GM18519 (cell line): ENCODE measurements at regions not wholly inside any gene's neighbourhood (a gene's known extent, or its start where the extent isn't known, plus 50 kb on each side); places are given as distances from the start of the nearest gene placed in this dataset.

Source experiments
- ATAC-seq: cut with Tn5 transposase; IDR thresholded peaks from one replicate; pipeline ENCODE4 v1.9.1; 2021; ENCODE audit warnings: mild to moderate bottlenecking, moderate library complexity; ENCODE audit not compliant: unreplicated experiment, low FRiP score

DNA sequence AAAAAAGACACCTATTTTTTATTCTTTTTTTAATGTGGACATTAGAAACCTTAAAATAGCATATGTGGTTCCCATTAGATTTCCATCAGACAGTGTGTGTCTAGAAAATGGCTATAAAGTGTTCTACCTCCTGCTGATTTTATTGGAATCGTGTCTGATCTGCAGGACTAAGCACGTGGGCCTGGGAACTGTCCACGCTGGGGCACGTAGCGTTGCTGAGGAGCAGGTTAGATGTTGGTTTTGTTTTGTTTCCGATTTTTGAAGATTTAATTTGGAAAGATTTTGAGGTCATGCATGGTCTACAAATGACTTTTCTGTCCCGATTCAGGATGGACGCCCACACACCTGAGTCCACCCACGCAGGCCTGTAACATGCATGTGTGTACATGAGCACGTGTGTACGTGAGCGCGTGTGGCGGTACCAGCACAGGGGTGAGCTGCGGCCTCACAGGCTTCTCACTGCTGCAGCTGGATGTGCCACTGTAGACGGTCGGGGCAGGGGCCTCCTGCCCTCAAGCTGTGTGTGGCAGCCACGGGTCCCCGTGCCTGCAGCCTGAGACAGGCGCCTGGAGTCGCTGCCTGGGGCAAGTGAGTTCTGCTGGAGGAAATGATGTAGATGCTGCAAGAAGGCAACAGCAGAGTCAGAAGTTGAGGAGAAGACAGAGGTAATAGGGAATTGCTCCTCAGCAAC, 99.7 kb upstream of the CTDP1 start:
- no peak for ATAC-seq

- no peak for ATAC-seq
Measured at GRCh38 chr18:79580498-79581171, 99.0 kb upstream of the CTDP1 start.

DNA sequence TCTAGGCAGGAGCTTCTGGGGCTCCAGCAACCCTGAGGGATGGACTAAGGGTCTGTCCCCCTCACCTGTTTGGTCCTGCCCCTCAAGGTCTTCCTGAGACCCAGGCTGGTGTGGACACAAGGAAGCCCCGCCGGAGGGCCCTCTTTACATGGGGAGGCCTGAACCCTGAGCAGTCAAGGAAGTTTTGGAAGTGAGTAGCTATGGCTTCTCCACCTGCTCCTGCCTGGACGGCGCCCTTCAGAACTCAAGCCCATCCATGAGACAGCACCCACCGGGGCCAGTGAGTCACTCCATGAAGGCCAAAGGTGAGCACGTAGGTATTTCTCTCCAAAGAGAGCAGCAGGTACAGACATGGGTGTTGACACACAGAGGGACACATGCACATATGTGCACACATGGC, 98.2 kb upstream of the CTDP1 start:
- no peak for ATAC-seq

GRCh38 chr18:79581911-79582310, 97.7 kb upstream of the CTDP1 start:
- no peak for ATAC-seq

GRCh38 chr18:79582978-79583377, 96.6 kb upstream of the CTDP1 start:
- no peak for ATAC-seq

DNA sequence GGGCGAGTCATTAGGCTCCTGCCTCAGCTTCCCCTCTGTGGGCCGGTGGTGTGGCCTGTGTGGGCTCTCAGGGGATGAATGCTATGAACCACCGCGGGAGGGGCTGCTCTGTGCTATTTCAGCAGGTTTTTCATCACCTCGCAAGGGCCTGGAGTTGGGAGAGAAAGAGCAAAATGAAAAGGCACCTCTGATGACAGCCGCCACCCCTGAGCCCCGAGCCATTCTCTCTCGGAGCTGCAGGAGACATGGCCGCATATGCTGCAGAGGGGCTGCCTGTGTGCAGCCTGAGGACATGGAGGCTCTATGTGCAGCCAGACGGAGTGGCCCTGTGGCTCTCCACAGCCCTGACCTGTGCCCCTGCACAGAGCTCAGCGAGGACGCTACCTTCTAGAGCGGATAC, 96.2 kb upstream of the CTDP1 start:
- ATAC-seq, result no peak

DNA sequence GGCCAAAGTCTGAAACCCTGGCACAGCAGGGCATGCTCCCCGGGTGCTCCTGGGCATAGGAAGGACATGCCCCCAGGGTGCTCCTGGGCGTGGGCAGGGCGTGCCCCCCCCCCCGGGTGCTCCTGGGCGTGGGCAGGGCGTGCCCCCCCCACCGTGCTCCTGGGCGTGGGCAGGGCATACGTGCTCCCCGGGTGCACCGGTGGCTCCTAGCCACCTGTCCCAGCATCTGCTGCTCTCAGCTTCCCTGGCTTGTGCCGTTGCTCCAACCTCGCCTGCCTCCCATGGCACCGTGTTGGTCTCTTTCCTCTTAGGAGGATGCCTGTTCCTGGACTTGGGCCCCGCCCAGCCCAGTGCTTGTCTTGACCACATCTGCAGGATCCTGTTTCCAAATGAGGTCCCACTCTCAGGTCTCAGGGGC, 95.6 kb upstream of the CTDP1 start:
- no peak for ATAC-seq

- ATAC-seq, result no peak
Measured at GRCh38 chr18:79584491-79585394, 94.9 kb upstream of the CTDP1 start.

GRCh38 chr18:79585395-79586370, 93.9 kb upstream of the CTDP1 start:
- no peak for ATAC-seq

GRCh38 chr18:79586436-79587225, 93.0 kb upstream of the CTDP1 start:
- ATAC-seq, result no peak

- no peak for ATAC-seq
Measured at GRCh38 chr18:79587226-79587741, 92.3 kb upstream of the CTDP1 start.

- no peak for ATAC-seq
Measured at GRCh38 chr18:79587779-79588635, 91.6 kb upstream of the CTDP1 start.

GRCh38 chr18:79588636-79589481, 90.7 kb upstream of the CTDP1 start:
- ATAC-seq, result no peak

- no peak for ATAC-seq
Measured at GRCh38 chr18:79589601-79590091, 90.0 kb upstream of the CTDP1 start.

GRCh38 chr18:79590191-79591031, 89.2 kb upstream of the CTDP1 start:
- ATAC-seq, result no peak

GRCh38 chr18:79591032-79591308, 88.6 kb upstream of the CTDP1 start:
- no peak for ATAC-seq
